KMS-11 (cell line): ENCODE measurements at regions not wholly inside any gene's neighbourhood (a gene's known extent, or its start where the extent isn't known, plus 50 kb on each side); places are given as distances from the start of the nearest gene placed in this dataset.

Experiments used
- H2AFZ ChIP-seq: fragments of 200-600 bp; sonication (generic); 2 replicates; pipeline ENCODE4 v1.6.1; 2016; ENCODE audit warnings: antibody characterized with exemption, mixed run types, low read depth
- H3K27ac ChIP-seq: fragments of 200-600 bp; sonication (generic); 2 replicates; pipeline ENCODE4 v1.6.1; 2016; ENCODE audit warnings: mild to moderate bottlenecking, mixed run types
- H3K27me3 ChIP-seq: fragments of 200-600 bp; sonication (generic); 2 replicates; pipeline ENCODE4 v1.6.1; 2017; ENCODE audit warnings: mild to moderate bottlenecking, low read depth, mixed run types, moderate library complexity; ENCODE audit not compliant: insufficient read depth
- H3K36me3 ChIP-seq: fragments of 200-600 bp; sonication (generic); 2 replicates; pipeline ENCODE4 v1.6.1; 2017; ENCODE audit warnings: mild to moderate bottlenecking, mixed run types; ENCODE audit not compliant: insufficient read depth
- H3K4me1 ChIP-seq: fragments of 200-600 bp; sonication (generic); 2 replicates; pipeline ENCODE4 v1.6.1; 2016; ENCODE audit warnings: mild to moderate bottlenecking, low read depth, mixed run types; ENCODE audit not compliant: poor library complexity, severe bottlenecking
- H3K4me2 ChIP-seq: fragments of 200-600 bp; sonication (generic); 2 replicates; pipeline ENCODE4 v1.7.0; 2016; ENCODE audit warnings: mild to moderate bottlenecking, mixed run types
- H3K4me3 ChIP-seq: fragments of 200-600 bp; sonication (generic); IDR thresholded peaks from 2 replicates; pipeline ENCODE4 v1.6.1; 2017; ENCODE audit warnings: low read depth, low read length, mixed read lengths; ENCODE audit not compliant: insufficient read depth
- H3K79me2 ChIP-seq: fragments of 200-600 bp; sonication (generic); 2 replicates; pipeline ENCODE4 v1.6.1; 2016; ENCODE audit warnings: low read depth, mixed run types; ENCODE audit not compliant: insufficient read depth
- H3K9ac ChIP-seq: fragments of 200-600 bp; sonication (generic); 2 replicates; pipeline ENCODE4 v1.6.1; 2016; ENCODE audit warnings: mild to moderate bottlenecking, mixed run types
- H4K20me1 ChIP-seq: fragments of 200-600 bp; sonication (generic); 2 replicates; pipeline ENCODE4 v1.6.1; 2016; ENCODE audit warnings: mild to moderate bottlenecking, mixed run types; ENCODE audit not compliant: insufficient read depth
- CTCF ChIP-seq: fragments of 200-600 bp; sonication (generic); conservative IDR thresholded peaks from 2 replicates; pipeline ENCODE4 v1.6.1; 2017; ENCODE audit warnings: low read depth, mild to moderate bottlenecking, antibody characterized with exemption, low read length, moderate library complexity, mixed read lengths

GRCh38 chr1:193931356-193931755 is 744.9 kb upstream of the B3GALT2 start:
- no peaks in the 10 kb centered on the region for H3K27me3 ChIP-seq
- H4K20me1 ChIP-seq = no peaks in the 10 kb centered on the region
- no peaks in the 10 kb centered on the region for H3K79me2 ChIP-seq
- H3K27ac ChIP-seq = no peak overlapping the region
- no peak for TF ChIP-seq CTCF
- no peak overlapping the region for H3K9ac ChIP-seq
- H3K4me2 ChIP-seq = no peak overlapping the region
- H2AFZ ChIP-seq = no peak overlapping the region
- H3K4me1 ChIP-seq = no peaks in the 10 kb centered on the region
- H3K36me3 ChIP-seq = no peaks in the 10 kb centered on the region
- H3K4me3 ChIP-seq = no peak overlapping the region

GRCh38 chr1:193929374-193930033 is 743.1 kb upstream of the B3GALT2 start:
- H3K27me3 ChIP-seq = no peaks in the 10 kb centered on the region
- TF ChIP-seq CTCF = no peak
- H3K4me2 ChIP-seq = no peak overlapping the region
- H3K36me3 ChIP-seq = no peaks in the 10 kb centered on the region
- H4K20me1 ChIP-seq = no peaks in the 10 kb centered on the region
- H3K4me1 ChIP-seq = no peaks in the 10 kb centered on the region
- no peak overlapping the region for H3K9ac ChIP-seq
- no peaks in the 10 kb centered on the region for H3K79me2 ChIP-seq
- no peak overlapping the region for H3K27ac ChIP-seq
- H3K4me3 ChIP-seq = no peak overlapping the region
- no peak overlapping the region for H2AFZ ChIP-seq

- no peaks in the 10 kb centered on the region for H4K20me1 ChIP-seq
- H3K79me2 ChIP-seq = no peaks in the 10 kb centered on the region
- H3K27ac ChIP-seq = no peak overlapping the region
- H3K4me3 ChIP-seq = no peak overlapping the region
- no peak for TF ChIP-seq CTCF
- no peaks in the 10 kb centered on the region for H3K4me1 ChIP-seq
- no peaks in the 10 kb centered on the region for H3K36me3 ChIP-seq
- H3K27me3 ChIP-seq = no peaks in the 10 kb centered on the region
- no peak overlapping the region for H3K9ac ChIP-seq
- no peak overlapping the region for H2AFZ ChIP-seq
- no peak overlapping the region for H3K4me2 ChIP-seq
Observed at GRCh38 chr1:193927550-193927949, 741.1 kb upstream of the B3GALT2 start.

- H3K79me2 ChIP-seq = no peaks in the 10 kb centered on the region
- H3K4me1 ChIP-seq = no peaks in the 10 kb centered on the region
- no peaks in the 10 kb centered on the region for H3K27me3 ChIP-seq
- no peak overlapping the region for H2AFZ ChIP-seq
- H3K36me3 ChIP-seq = no peaks in the 10 kb centered on the region
- no peak overlapping the region for H3K9ac ChIP-seq
- no peak overlapping the region for H3K4me3 ChIP-seq
- H3K4me2 ChIP-seq = no peak overlapping the region
- TF ChIP-seq CTCF = no peak
- H4K20me1 ChIP-seq = no peaks in the 10 kb centered on the region
- H3K27ac ChIP-seq = no peak overlapping the region
Observed at GRCh38 chr1:193926956-193927355, 740.5 kb upstream of the B3GALT2 start.
